Parathyroid adenoma (tissue), 2 donors: ENCODE measurements at regions not wholly inside any gene's neighbourhood (a gene's known extent, or its start where the extent isn't known, plus 50 kb on each side); places are given as distances from the start of the nearest gene placed in this dataset.

Experiments
- H2AFZ ChIP-seq: fragments of 300-600 bp; sonication (generic); one replicate; pipeline ENCODE4 v1.7.0; 2017; ENCODE audit warnings: antibody characterized with exemption, mild to moderate bottlenecking
- H3K27ac ChIP-seq: fragments of 300-600 bp; sonication (generic); one replicate; pipeline ENCODE4 v1.7.0; 2017
- H3K27me3 ChIP-seq: fragments of 300-600 bp; sonication (generic); one replicate; pipeline ENCODE4 v1.7.0; 2017; ENCODE audit warnings: low read length; ENCODE audit not compliant: control insufficient read depth, insufficient read depth
- H3K36me3 ChIP-seq: fragments of 300-600 bp; sonication (generic); one replicate; pipeline ENCODE4 v1.7.0; 2017; ENCODE audit warnings: low read length; ENCODE audit not compliant: control insufficient read depth, insufficient read depth
- H3K4me1 ChIP-seq: fragments of 300-600 bp; sonication (generic); one replicate; pipeline ENCODE4 v1.7.0; 2017; ENCODE audit warnings: control low read depth
- H3K4me2 ChIP-seq: fragments of 300-600 bp; sonication (generic); one replicate; pipeline ENCODE4 v1.7.0; 2017; ENCODE audit warnings: low read length
- H3K4me3 ChIP-seq: fragments of 300-600 bp; sonication (generic); one replicate; pipeline ENCODE4 v1.7.0; 2017; ENCODE audit warnings: low read depth, low read length
- H3K79me2 ChIP-seq: fragments of 300-600 bp; sonication (generic); one replicate; pipeline ENCODE4 v1.7.0; 2017; ENCODE audit warnings: control low read depth
- H3K9ac ChIP-seq: fragments of 300-600 bp; sonication (generic); one replicate; pipeline ENCODE4 v1.7.0; 2017; ENCODE audit warnings: mild to moderate bottlenecking
- H3K9me3 ChIP-seq: fragments of 300-600 bp; sonication (generic); one replicate; pipeline ENCODE4 v1.7.0; 2017; ENCODE audit warnings: low read length; ENCODE audit not compliant: control insufficient read depth
- CTCF ChIP-seq: fragments of 300-600 bp; sonication (generic); IDR thresholded peaks from one replicate; pipeline ENCODE4 v1.7.0; 2017; ENCODE audit warnings: antibody characterized with exemption, mild to moderate bottlenecking
- donor health status: primary hyperparathyroidism.

- no peak overlapping the region for H2AFZ ChIP-seq
- no peak overlapping the region for H3K9ac ChIP-seq
- TF ChIP-seq CTCF, result no peak
- H3K4me1 ChIP-seq, result no peaks in the 10 kb centered on the region
- no peak overlapping the region for H3K27ac ChIP-seq
- no peaks in the 10 kb centered on the region for H3K36me3 ChIP-seq
- H3K27me3 ChIP-seq, result no peaks in the 10 kb centered on the region
- no peaks in the 10 kb centered on the region for H3K79me2 ChIP-seq
- no peak overlapping the region for H3K4me2 ChIP-seq
- H3K4me3 ChIP-seq, result no peak overlapping the region
- no peaks in the 10 kb centered on the region for H3K9me3 ChIP-seq
These were observed 203.6 kb upstream of the PPARGC1A start for GRCh38 chr4:24093446-24093845.

GRCh38 chr4:24091639-24092233 lies 201.9 kb upstream of the PPARGC1A start:
- no peak for TF ChIP-seq CTCF
- H3K4me1 ChIP-seq, result no peaks in the 10 kb centered on the region
- H3K9ac ChIP-seq, result no peak overlapping the region
- H3K36me3 ChIP-seq, result no peaks in the 10 kb centered on the region
- no peaks in the 10 kb centered on the region for H3K9me3 ChIP-seq
- no peaks in the 10 kb centered on the region for H3K79me2 ChIP-seq
- H2AFZ ChIP-seq, result no peak overlapping the region
- no peak overlapping the region for H3K27ac ChIP-seq
- no peak overlapping the region for H3K4me2 ChIP-seq
- no peak overlapping the region for H3K4me3 ChIP-seq
- H3K27me3 ChIP-seq, result no peaks in the 10 kb centered on the region

GRCh38 chr4:24089851-24090534 lies 200.1 kb upstream of the PPARGC1A start:
- no peak for TF ChIP-seq CTCF
- H2AFZ ChIP-seq, result no peak overlapping the region
- H3K27ac ChIP-seq, result no peak overlapping the region
- no peak overlapping the region for H3K4me2 ChIP-seq
- no peaks in the 10 kb centered on the region for H3K4me1 ChIP-seq
- H3K9ac ChIP-seq, result no peak overlapping the region
- H3K9me3 ChIP-seq, result no peaks in the 10 kb centered on the region
- no peaks in the 10 kb centered on the region for H3K36me3 ChIP-seq
- no peaks in the 10 kb centered on the region for H3K79me2 ChIP-seq
- H3K4me3 ChIP-seq, result no peak overlapping the region
- no peaks in the 10 kb centered on the region for H3K27me3 ChIP-seq

GRCh38 chr4:24080871-24081270 lies 191.0 kb upstream of the PPARGC1A start:
- no peak overlapping the region for H3K4me3 ChIP-seq
- no peak overlapping the region for H3K4me2 ChIP-seq
- H3K9me3 ChIP-seq, result no peaks in the 10 kb centered on the region
- H3K36me3 ChIP-seq, result no peaks in the 10 kb centered on the region
- no peak overlapping the region for H3K27ac ChIP-seq
- no peaks in the 10 kb centered on the region for H3K4me1 ChIP-seq
- no peaks in the 10 kb centered on the region for H3K27me3 ChIP-seq
- TF ChIP-seq CTCF, result no peak
- H2AFZ ChIP-seq, result no peak overlapping the region
- H3K9ac ChIP-seq, result no peak overlapping the region
- H3K79me2 ChIP-seq, result no peaks in the 10 kb centered on the region
